GM21529 (cell line): ENCODE measurements at regions not wholly inside any gene's neighbourhood (a gene's known extent, or its start where the extent isn't known, plus 50 kb on each side); places are given as distances from the start of the nearest gene placed in this dataset.
A peak's percentile ranks its signal among the peaks of the same experiment; 100 is the strongest.

Experiments used
- ATAC-seq: cut with Tn5 transposase; IDR thresholded peaks from one replicate; pipeline ENCODE4 v1.9.1; 2021; ENCODE audit not compliant: unreplicated experiment

- no peak for ATAC-seq
Measured at GRCh38 chr1:101290922-101291561, 54.2 kb downstream of the S1PR1 start.

DNA sequence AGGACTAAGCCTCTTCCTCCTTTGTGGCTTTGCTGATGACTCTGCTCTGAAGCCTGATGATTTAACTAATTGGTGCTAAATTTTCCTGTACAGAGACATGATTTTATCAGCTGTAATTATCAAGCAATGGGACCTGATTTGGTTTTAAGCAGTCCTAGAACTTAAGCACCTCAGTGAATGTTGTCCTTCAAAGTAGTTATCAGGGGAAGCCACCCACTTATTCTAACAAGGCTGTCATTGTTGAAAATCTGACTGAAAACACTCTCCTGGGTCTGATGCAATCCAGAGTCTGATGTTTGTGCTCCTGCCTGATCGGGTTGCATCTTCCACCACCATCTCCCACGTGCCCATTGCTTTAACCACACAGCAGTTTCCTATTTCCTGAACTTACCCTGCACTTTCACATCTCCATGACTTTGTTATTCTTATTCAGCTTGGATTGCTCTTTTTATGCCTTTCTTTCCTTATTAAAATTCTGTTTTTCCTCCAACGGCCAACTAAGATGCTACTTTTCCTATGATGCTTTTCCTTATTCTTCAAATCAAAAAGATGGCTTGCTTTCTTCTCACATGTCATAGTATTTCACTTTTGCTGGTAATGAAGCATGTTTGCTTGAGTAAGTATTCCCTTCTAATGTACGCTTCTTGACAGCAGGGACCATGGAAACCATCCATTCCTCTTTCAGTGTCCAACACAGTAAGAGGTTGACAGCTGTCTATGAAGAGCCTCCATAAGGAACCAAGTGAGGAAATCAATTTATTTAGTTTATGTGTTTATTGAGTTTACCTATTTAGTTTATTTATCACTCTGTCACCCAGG is 55.0 kb downstream of the S1PR1 start:
- peak; percentile 53 for ATAC-seq

GRCh38 chr1:101293461-101294051 is 56.7 kb downstream of the S1PR1 start:
- ATAC-seq = peak; percentile 53

DNA sequence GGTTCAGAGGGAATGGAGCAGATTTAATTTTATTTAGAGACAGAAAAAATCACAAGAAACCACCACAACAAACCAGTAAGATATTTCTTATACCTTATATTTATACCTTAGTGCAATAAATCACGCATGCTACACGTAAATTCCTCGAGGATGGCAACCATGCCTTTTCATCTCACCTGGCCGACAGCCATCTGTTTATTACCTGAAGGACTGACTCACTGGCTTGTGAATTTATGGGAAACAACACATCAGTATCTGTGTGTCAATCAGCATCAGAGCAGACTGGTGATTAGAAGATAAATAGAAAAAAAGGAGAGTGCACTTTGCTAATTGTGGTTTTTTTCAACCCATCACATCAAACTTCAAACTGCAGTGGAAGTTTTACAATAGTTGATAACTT is 58.4 kb downstream of the S1PR1 start:
- no peak for ATAC-seq

DNA sequence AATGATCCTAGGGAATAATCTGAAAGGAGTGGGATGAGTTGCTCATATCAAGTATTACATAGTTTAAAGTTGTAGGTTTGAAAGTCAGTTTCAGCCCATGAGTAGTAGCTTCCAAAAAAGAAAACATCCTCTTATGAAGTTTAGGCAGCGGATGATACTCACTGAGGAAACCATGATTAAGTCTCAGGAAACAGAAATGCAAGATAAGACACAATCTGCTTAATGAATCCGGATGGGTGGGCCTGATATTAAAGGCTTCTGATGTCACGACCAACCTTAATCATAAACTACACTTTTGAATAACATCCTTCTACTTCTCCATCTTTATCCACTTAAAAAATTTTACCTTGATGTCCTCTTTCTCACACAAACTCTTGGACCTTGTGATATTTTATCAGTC is 61.8 kb downstream of the S1PR1 start:
- ATAC-seq = no peak

DNA sequence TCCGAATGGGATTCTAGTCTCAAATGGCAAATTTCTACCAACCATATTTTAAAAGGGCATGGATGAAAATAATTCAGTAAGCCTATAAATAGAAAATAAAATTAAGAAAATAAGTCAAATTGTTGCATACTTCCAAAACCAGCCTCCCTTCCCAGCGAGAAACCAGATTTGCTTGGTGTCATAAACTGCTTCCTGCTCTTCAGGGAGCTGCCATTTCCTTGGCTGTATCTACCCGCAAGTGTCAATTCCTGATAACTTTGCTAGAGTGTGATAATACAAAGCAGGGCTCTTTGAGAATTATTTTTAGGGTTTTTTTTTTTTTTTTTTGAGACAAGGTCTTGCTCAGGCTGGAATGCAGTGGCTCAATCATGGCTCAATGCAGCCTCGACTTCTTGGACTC is 62.3 kb downstream of the S1PR1 start:
- no peak for ATAC-seq

- no peak for ATAC-seq
Measured at GRCh38 chr1:101299710-101300109, 62.9 kb downstream of the S1PR1 start.

GRCh38 chr1:101300916-101301315 is 64.1 kb downstream of the S1PR1 start:
- no peak for ATAC-seq

GRCh38 chr1:101301446-101302057 is 64.7 kb downstream of the S1PR1 start:
- no peak for ATAC-seq

GRCh38 chr1:101302831-101303511 is 66.2 kb downstream of the S1PR1 start:
- ATAC-seq = no peak

GRCh38 chr1:101307985-101308689 is 71.3 kb downstream of the S1PR1 start:
- no peak for ATAC-seq

GRCh38 chr1:101308935-101309333 is 72.1 kb downstream of the S1PR1 start:
- peak; percentile 7 for ATAC-seq

- peak; percentile 45 for ATAC-seq
Measured at GRCh38 chr1:101309334-101310311, 72.8 kb downstream of the S1PR1 start.

GRCh38 chr1:101310506-101310905 is 73.7 kb downstream of the S1PR1 start:
- no peak for ATAC-seq

DNA sequence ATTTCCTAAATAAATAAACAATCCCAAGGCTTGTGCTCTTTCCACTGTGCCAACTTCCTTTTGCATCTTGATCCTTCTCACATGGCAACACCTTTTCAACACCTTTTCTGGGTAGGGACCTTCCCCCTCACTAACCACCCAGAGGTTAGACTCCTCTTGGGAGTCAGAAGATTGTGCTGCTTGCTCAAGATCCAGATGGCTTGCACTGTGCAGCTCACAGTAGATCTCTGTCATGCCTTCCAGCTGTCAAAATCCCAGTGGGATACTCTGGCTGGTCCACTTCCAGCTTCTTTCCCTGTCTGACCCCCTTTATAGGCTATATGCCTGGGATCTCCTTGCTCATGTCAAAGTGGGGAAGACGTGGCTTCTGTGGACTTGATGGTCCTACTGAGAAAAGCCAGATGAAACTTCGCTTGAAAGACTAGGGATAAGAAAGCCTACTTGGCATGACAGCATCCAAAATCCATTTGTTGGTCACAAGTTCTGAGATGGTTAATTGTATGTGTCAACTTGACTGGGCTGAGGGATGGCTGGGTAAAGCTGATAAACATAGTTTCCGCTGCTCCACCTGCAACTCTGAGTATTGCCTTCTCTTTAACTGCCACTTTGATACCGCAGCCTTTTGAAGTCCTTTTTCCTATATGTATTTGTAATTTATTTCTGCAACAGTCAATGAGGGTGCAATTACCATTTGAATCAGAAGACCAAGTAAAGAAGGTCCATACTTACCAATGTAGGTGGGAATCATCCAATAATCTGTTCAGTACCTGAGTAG is 74.5 kb downstream of the S1PR1 start:
- ATAC-seq = no peak

DNA sequence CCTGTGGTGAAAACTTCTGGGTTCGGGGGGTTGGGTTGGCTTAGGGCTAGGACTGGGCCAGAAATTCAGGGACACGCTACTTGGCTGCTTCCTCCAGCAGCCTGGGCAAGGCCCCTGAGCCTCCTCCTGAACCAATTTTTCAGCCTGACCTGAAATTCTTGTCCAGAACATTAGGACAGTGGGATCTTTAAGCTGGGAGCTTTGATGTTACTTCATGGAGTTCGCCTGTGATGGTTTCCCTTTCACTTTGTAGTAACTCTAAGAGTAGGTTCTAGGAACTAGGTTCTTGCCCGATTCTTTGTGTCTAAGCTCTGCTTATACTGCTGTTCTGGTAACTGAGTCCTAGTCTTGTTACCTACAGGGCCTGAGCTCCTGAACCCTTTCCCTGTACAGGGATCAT is 75.3 kb downstream of the S1PR1 start:
- ATAC-seq = no peak

DNA sequence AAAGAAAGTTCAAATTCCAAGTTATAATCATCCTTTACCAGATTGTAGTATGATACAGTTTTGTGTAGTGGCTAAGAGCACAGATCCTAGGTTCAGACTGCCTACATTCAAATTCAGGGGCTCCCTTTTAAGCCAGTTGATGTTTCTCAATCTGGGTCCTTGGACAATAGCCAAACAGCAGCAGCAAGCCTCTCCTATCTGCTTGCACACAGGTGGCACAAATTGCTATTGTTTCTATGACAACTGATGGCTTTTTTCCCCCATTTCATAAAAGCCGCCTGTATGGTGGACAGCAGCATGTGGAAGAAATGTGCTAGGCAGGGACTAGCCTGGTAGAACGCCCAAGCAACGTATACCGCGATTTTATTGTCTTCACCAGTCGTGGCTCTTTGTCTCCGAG is 76.5 kb downstream of the S1PR1 start:
- no peak for ATAC-seq

- ATAC-seq = peak; percentile 36
Measured at GRCh38 chr1:101314244-101314643, 77.4 kb downstream of the S1PR1 start.

DNA sequence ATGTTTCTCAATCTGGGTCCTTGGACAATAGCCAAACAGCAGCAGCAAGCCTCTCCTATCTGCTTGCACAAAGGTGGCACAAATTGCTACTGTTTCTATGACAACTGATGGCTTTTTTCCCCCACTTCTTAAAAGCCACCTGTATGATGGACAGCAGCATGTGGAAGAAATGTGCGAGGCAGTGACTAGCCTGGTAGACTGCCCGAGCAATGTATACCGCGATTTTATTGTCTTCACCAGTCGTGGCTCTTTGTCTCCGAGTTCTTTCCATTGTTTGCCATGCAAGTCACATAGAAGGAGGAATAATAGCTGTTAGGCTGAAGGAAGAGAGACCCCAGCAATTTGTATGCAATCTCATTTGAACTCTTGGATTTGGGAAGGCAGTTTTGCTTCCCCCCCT is 79.4 kb downstream of the S1PR1 start:
- no peak for ATAC-seq
